Panc1 (cell line): ENCODE measurements at regions not wholly inside any gene's neighbourhood (a gene's known extent, or its start where the extent isn't known, plus 50 kb on each side); places are given as distances from the start of the nearest gene placed in this dataset.

Experiments used
- ATAC-seq: fragments of 200-7000 bp; cut with Tn5 transposase; 2 replicates; pipeline ENCODE4 v1.9.1; 2020; ENCODE audit warnings: mild to moderate bottlenecking, moderate library complexity
- BruUV-seq: library from RNA; stranded (reverse); fragments of 400-500 nt; replicated peaks from 2 replicates; lab custom pipeline; 2021; lab: Mats Ljungman, UMichigan
- CTCF ChIA-PET: fragments of 300-600 bp; sonication (Branson Sonifier 250); formaldehyde crosslinking; loops from one replicate; lab custom pipeline; 2022; ENCODE audit warnings: antibody characterized with exemption; lab: Charles Lee
- POLR2A ChIA-PET: fragments of 300-600 bp; sonication (Branson Sonifier 250); formaldehyde crosslinking; loops from one replicate; lab custom pipeline; 2022; ENCODE audit warnings: antibody characterized with exemption; lab: Charles Lee
- DNase-seq: peaks from one replicate; pipeline ENCODE4 v3.0.0-alpha.2; 2010; ENCODE audit warnings: low read depth, low spot score
- H3K27ac ChIP-seq: 2 replicates; pipeline ENCODE4 v1.5.1; 2011; ENCODE audit warnings: mild to moderate bottlenecking, low read length, inconsistent platforms
- H3K27me3 ChIP-seq: fragments of 200-500 bp; sonication (Bioruptor generic); 2 replicates; pipeline ENCODE4 v1.6.0; 2014; ENCODE audit warnings: low read length, inconsistent platforms; ENCODE audit not compliant: control insufficient read depth, insufficient read depth
- H3K36me3 ChIP-seq: fragments of 200-500 bp; sonication (Bioruptor generic); 2 replicates; pipeline ENCODE4 v1.5.1; 2014; ENCODE audit warnings: inconsistent platforms, mild to moderate bottlenecking, low read length, moderate library complexity; ENCODE audit not compliant: control insufficient read depth, insufficient read depth
- H3K4me1 ChIP-seq: 2 replicates; pipeline ENCODE4 v1.5.1; 2011; ENCODE audit warnings: inconsistent platforms, mild to moderate bottlenecking, low read length, moderate library complexity; ENCODE audit not compliant: control insufficient read depth, insufficient read depth
- H3K4me3 ChIP-seq, 2 experiments: 2 replicates each; pipeline ENCODE4 v1.5.1; 2011 to 2012; ENCODE audit warnings: low read depth in 2 of 2, low read length in 2 of 2, mild to moderate bottlenecking in 2 of 2, inconsistent platforms in 1 of 2, moderate library complexity in 1 of 2
- H3K9me3 ChIP-seq: fragments of 200-500 bp; sonication (Bioruptor generic); 2 replicates; pipeline ENCODE4 v1.5.1; 2014; ENCODE audit warnings: low read depth, mild to moderate bottlenecking, inconsistent platforms, low read length, moderate library complexity; ENCODE audit not compliant: control insufficient read depth, insufficient read depth
- CTCF ChIP-seq: fragments of 450-650 bp; IDR thresholded peaks from 2 replicates; pipeline ENCODE4 v1.5.1; 2017; ENCODE audit warnings: mild to moderate bottlenecking
- POLR2AphosphoS5 ChIP-seq: IDR thresholded peaks from 2 replicates; pipeline ENCODE4 v1.6.1; 2012; ENCODE audit warnings: mild to moderate bottlenecking, low read depth, low read length, moderate library complexity
- REST ChIP-seq, 2 experiments: IDR thresholded peaks; 2 replicates each; pipeline ENCODE4 v1.6.1; 2011 to 2012; ENCODE audit warnings: low read depth in 2 of 2, control low read depth in 1 of 2, low read length in 1 of 2, mild to moderate bottlenecking in 1 of 2, moderate library complexity in 1 of 2; ENCODE audit not compliant: insufficient read depth in 1 of 2
- SIN3A ChIP-seq: IDR thresholded peaks from 2 replicates; pipeline ENCODE4 v1.6.1; 2012; ENCODE audit warnings: low read depth, mild to moderate bottlenecking, low read length, moderate library complexity, borderline replicate concordance; ENCODE audit not compliant: insufficient read depth
- TCF7L2 ChIP-seq: IDR thresholded peaks from 2 replicates; pipeline ENCODE4 v1.6.1; 2011; ENCODE audit warnings: mild to moderate bottlenecking, low read depth, low read length, inconsistent platforms
- in situ Hi-C: cut with HindIII; loops from 2 replicates; pipeline ENCODE4 v1.10.0; 2016; ENCODE audit warnings: low sequenced_read_pairs, low pct_unique_long_range_greater_than_20kb
- intact Hi-C: fragments of 100-400 bp; cut with micrococcal nuclease; formaldehyde crosslinking; loops from one replicate; pipeline ENCODE4 v1.10.0; 2022; ENCODE audit not compliant: unreplicated experiment

- Histone ChIP-seq H3K4me1 (no peaks in the 10 kb centered on the region), H3K9me3 (peaks cover 12% of the 10 kb centered on the region; the same call in 1 of the 2 replicates), H3K36me3 (no peaks in the 10 kb centered on the region), H3K27me3 (no peaks in the 10 kb centered on the region), H3K27ac (no peak overlapping the region), H3K4me3 (no peak overlapping the region)
- in situ Hi-C loops = no loop called here
- TF ChIP-seq SIN3A = no peak
- TF ChIP-seq TCF7L2 = no peak
- TF ChIP-seq REST (IDR thresholded peaks at IDR 0.05; ENCODE audit: insufficient read depth in 1 of 2, low read depth in 2 of 2, low read length in 1 of 2) = no peak
- TF ChIP-seq CTCF = no peak
- no peak for TF ChIP-seq POLR2AphosphoS5
- BruUV-seq = no TSS peak
- CTCF ChIA-PET = no interaction called here
- POLR2A ChIA-PET = no interaction called here
- intact Hi-C loops = no loop called here
- ATAC-seq (no peak), DNase-seq (no peak)
These were observed 145.8 kb upstream of the HS6ST1 start for GRCh38 chr2:128464456-128464855.

- no peak for DNase-seq
- POLR2A ChIA-PET = no interaction called here
These were observed 146.8 kb upstream of the HS6ST1 start for GRCh38 chr2:128465246-128466170.

More at GRCh38 chr2:128465246-128466170, 146.8 kb upstream of the HS6ST1 start:
- intact Hi-C loops = no loop called here
- BruUV-seq = no TSS peak
- peaks cover 14% of the 10 kb centered on the region; the same call in 1 of the 2 replicates for H3K9me3 ChIP-seq
- no peaks in the 10 kb centered on the region for H3K36me3 ChIP-seq
- no peak overlapping the region for H3K27ac ChIP-seq
- TF ChIP-seq CTCF = no peak
- no peaks in the 10 kb centered on the region for H3K4me1 ChIP-seq
- H3K4me3 ChIP-seq = no peak overlapping the region
- ATAC-seq = no peak
- no peaks in the 10 kb centered on the region for H3K27me3 ChIP-seq
- CTCF ChIA-PET = no interaction called here
- in situ Hi-C loops = no loop called here
